Amniotic epithelial cell (primary cell): ENCODE measurements at regions not wholly inside any gene's neighbourhood (a gene's known extent, or its start where the extent isn't known, plus 50 kb on each side); places are given as distances from the start of the nearest gene placed in this dataset.

Experiments
- DNase-seq: peaks from one replicate; pipeline ENCODE4 v3.0.0-alpha.2; 2010; ENCODE audit warnings: low read depth

DNA sequence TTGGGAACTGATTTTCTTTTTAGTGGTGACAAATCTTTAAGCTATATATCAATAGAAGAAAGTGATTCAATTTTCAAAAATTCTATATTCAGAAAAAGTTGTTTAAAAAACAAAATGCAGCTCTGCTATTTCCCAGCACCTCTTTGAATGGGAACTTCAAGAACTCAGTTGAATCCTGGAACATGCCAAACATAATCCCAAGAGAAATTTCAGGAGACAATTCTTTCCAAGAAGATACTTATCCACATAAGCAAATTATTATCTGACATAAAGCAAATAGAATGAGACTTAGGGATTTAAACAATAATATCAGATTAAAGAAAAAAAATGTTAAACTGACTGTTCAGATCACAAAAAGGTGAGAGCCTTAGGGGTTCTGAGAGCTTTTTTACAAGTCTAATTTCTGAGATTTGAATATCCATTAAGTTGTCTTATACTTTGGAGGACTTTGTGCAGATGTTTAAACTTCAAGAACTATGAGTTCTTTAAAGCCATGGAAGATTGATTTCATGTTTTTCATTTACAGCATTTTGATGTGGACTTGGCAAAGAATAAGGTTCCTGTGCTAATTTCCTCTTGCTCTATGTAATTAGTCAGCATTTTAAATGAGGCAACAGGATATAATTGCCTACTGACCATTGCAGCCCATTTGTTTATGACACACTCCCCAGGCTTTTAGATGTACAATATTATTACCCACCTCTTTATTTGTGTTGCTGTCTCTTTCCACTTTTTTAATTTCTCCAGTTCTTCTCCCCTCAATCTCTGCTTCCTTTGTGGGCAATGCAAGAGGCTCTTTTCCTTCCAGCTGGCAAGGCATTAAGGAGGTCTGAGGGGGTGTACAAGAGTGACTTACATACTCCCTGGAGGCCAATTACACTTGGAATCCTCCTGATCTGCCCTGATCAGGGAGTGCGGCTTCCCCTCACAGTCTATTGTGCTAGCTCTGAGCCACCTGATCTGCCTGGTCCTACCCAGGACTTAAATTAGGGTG is 419.1 kb downstream of the NR2F1-AS1 start:
- peak; percentile 74 for DNase-seq

DNA sequence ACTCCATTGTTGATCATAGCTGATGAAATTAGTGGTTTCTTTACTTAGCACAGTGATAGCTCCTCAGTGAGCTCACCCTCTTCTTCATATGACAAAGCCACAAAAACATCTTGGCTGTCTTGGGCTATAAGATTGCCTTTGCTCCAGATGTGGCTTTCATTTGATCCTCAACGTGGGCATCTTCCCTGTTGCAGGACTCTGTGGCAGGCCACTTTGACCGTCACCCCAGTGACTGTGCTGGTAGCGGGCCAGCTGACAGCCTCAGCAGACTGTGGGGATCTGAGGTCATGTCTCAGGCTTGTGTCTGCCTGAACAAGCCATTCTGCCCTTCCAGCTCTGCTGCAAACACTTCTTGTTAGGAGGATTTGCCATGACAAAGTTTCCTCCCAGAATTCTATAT is 422.2 kb downstream of the NR2F1-AS1 start:
- DNase-seq, result no peak

DNA sequence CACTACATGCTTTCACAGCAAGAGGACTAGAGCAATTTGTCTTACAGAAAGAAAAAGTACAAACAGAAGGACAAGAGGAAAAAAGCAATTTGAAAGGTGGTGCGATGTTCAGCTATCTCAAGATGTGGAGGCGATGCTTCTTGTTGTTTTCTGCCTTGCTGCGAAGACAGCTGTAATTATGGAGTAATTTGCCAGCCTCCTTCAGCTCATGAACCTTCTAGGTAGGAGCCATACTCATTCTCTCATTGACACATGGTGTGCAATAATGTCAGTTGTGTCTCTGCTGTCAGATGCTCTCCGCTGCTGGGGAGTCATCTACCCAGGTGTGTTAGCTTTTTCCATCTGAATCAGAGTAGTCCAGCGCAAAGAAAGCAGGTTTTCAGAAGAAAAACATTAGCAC is 424.5 kb downstream of the NR2F1-AS1 start:
- DNase-seq, result no peak

DNA sequence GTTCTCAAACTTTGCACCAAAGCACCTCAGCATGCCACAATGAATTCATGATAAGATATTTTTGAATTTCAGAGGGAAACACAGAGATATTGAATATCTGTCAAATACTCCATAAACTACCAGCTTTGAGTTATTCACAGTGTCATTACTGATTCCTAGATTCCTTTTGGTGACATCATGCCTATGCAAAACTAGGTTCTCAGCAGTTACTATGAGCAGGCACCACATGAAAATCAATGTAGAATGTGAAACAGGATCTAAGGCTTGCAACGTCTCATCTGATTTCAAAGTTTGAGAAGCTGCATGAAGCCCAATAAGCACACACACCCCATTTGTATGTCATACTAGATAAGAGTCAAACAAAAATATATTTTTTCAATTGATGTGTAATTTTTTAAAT is 426.5 kb downstream of the NR2F1-AS1 start:
- no peak for DNase-seq

DNA sequence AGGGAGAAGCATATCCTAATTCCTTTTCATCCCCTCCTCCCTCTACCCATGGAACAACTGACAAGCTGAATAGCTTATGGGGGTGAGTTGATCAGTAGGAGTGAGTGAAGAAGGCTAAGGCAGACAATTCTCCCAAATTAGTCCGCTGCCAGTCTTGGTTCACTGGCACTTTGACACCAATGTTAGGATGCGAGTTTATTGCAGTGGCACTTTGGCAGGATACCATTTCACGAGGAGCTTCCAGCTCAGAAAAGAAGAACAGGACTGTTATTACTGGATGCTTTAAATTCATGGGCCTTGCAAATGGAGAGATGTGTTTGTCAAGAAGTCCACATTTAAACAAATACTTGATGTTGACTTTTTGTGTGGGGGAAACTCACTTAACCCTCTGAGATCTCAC is 427.6 kb downstream of the NR2F1-AS1 start:
- no peak for DNase-seq

DNA sequence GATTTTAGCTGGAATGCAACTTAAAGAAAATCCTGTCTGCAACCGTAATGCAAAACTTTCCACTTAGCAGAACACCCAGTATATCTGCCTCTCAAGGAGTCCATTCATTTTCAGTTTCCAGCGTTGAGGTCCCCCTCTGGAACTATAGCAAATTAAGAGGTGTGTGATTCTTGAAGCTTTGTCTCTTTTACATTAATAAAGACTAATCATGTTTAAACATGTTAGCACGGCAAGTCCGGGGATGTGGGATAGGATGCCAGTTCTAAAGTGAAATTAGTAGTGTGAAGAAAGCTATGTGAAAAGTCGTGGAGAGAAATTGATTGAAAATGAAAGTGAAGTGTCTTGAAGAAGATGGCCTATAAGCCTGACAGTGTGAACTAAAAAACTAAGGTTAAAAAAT is 429.1 kb downstream of the NR2F1-AS1 start:
- no peak for DNase-seq

DNA sequence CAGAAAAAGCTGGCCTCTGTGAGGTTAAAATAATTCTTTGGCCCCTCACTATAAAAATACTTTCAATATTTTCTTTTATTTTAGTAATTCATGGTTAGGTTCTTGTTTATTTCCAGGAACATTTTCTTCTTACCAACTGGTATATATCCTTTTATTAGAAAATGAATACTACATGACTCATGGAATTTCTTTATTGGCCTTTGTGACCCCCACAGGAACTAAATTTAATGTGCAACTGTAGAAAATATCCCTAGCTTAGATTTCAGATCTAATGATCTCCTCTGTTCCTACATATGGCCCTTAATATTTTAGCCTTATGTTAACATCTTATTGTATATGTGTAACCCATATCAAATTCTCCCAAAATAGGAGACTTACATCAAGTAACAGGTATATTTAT is 429.9 kb downstream of the NR2F1-AS1 start:
- no peak for DNase-seq

DNA sequence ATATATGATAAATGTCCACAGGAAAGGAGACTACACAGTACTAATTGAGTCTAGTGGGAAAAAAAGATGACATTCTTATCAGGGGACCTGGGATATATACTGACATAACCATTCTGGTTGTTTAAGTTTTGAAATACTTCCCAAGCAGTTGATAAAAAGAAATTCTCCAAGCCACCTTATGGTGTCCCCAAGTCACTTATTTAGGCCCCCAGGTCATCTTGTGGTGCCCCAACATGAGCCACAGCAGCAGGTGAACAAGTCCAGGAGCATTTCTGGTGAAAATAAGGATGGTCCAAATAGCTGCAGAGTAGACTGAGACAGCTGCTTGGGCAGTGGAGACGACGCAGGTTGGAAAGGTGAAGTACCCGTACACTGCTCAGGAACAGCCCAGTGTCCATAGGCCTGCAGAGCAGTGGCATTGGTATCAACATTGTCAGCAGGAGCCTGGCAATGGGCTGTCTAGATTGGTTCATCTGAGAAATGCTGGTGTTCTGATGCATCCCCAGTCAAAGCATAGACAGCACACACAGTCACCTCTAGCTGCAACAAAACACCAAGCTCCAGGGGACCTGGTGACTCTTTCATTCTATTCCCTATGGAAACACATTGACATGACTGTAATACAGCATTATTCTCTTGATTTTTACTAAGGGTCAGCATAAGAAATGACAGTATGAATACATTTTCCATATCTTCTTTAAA is 430.6 kb downstream of the NR2F1-AS1 start:
- no peak for DNase-seq

DNA sequence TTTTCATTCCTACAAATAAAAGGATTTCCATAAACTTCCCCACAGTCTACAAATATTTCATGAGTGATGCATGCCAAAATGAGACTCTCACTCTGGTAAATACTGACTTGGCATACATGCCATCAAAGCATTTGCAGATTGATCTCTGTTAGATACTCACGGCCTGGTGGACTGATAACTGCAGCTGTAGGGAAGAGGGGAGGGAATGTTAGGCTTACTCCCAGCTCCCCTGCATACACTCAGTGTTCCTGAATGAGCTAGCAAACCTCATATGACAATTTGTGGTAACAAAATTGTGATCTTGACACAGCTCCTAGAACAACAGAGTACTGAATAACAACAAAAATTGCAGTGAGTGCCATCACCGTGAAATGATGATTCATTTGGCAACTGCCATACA is 435.3 kb downstream of the NR2F1-AS1 start:
- no peak for DNase-seq

DNA sequence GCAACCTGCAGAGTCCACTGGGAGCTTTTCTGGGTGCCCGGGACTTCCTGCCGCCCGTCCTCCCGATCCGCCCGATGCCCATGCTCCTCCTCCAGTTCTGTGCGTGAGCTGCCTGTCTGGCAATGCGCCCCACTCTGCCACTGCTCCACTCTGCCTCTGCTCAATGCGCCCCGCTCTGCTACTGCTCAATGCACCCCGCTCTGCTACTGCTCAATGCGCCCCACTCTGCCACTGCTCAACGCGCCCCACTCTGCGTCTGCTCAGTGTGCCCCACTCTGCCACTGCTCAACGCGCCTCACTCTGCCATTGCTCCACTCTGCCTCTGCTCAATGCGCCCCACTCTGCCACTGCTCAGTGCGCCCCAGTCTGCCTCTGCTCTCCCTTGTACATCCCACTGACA is 436.0 kb downstream of the NR2F1-AS1 start:
- no peak for DNase-seq

DNA sequence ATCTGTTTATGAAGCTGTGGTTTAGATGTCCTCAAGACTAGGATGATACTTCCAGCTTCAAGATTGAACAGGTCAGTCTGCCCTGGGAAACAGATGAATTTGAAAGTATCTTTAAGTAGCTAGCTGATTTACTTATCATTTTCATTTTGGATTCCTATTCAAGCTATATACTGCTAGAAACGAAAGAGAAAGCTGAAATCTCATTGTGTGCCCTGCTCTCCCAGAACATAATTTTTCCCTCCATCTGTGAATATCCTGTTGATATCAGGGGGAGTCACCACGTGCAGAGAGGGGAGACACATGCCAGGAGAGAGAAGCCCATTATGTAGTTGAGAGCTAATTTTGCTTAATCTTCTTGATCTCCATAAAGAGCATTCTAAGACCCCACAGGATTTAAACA is 439.1 kb downstream of the NR2F1-AS1 start:
- peak; percentile 21 for DNase-seq

DNA sequence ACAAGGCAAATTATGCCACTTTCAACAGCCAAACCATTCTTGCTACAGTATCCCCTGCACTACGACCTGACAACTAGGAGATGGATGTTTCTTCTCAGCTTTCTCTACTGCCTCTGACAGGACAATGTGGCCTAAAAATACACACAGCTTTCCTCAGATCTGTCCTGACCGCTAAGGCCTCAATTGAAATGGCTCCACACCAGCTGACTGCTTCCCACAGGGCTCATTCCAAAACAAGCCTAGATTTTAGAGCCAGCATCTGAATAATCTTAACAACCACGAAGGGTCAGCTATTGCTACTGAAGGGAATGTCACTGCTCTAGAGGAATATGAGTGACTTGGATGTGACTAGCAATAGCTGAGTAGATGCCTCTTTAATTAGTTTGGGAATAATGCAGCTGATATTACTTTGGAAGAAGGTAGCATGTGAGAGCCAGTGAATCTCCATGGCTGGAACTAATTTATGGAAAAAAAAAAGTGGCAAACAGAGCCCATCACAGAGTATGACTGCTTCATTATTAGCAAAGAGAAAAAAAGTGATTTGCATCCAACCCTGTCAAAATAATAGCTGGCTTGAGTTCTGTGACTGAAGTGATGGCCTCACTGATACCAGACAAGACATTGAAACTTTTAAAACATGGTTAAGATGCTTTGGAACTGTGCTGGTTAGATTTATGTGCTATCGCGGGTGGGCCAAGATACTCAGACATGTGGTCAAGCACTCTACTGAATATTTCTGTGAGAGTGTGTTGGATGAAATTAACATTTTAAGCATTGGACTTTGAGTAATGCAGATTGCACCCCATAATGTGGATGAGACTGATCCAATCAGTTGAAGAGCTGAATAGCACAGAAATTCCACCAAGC is 450.2 kb downstream of the NR2F1-AS1 start:
- DNase-seq, result no peak

DNA sequence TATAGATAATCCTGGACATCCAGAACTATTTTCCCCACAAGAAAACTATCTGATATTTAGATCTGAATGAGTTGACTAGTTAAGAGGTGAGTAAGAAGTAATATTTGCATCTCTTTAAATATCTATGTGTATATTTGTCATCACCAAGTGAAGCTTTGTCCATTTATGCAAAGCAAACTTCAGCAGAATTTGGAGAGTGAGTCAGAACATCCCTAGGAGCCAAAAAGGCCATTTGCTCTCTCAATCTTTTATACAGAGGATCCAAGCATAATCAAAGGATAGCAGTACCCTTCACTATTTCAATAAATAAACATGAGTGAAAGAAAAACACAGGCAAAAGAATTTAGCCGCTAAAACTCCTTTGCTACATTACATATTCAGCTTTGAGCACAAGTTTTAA is 454.4 kb downstream of the NR2F1-AS1 start:
- DNase-seq, result no peak

DNA sequence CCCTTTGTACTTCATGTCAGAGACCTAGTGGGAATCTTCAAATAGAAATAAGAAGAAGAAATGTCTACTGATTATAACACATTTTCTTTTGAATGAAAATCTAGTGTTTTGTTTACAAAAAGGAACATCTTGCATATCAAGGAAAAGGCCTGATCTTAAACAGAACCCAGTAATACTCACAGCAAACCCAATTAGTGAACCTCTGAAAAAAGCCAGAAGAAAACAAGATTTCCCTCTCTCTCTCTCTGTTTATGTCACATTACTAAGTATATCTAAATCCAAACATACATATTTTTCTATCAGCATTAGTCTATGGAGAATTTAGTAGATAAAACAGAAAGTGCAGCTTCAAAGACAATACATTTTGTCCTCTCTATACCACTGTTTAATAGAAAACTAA is 457.9 kb downstream of the NR2F1-AS1 start:
- no peak for DNase-seq

DNA sequence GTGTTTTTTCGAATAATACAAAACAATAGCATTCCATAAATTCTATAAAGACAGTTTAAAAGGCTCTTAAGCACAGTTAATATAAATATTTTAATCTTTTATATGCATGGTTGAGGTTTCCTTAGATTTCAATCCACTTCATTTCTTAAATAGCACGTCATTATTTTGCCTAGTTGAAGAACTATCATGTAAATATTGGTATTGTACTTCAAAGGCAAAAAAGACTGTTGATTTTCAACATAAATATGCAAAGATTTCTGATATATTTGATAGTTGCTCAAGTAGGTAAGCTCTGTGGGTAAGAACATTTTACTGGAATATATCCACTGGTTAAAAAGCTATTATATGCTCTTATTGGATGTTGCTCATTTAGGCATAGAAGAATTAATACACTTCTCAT is 458.6 kb downstream of the NR2F1-AS1 start:
- DNase-seq, result no peak

DNA sequence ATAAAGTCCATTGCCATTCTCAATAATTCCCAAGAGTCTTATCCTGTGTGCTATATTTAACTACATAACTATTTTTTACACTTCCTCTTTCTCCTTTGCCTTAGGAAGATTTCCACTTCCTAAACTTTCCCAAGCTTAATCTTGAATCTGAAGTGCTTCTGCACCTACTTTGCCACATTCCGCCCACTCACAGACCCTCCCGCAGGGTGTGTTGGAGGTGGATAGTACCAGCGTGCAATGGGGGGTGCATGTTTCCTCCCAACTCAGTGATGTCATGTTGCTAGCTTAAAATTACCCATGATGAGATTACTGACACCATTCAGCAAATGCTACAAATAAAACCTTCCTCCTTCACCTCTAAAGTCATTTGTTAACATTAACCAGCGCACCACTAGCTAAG is 460.2 kb downstream of the NR2F1-AS1 start:
- no peak for DNase-seq

DNA sequence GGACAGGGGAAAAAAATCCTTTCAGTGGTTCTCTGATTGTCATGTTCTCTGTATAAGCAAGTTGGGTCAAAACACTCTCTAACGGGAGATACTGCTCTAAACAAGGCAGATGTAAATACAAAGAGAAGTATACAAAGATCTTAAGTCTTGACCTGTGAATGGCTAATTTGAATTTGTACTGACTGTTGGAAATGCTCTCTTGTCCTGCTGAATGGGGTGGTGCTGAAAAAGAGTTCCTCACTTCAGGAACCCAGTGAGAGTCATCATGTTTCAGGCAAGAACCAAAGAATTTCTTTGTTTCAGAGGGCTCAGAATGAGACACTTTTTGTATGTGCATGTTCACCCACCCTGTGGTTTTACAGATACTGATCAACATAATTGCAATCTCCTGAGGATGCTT is 461.0 kb downstream of the NR2F1-AS1 start:
- DNase-seq, result no peak

DNA sequence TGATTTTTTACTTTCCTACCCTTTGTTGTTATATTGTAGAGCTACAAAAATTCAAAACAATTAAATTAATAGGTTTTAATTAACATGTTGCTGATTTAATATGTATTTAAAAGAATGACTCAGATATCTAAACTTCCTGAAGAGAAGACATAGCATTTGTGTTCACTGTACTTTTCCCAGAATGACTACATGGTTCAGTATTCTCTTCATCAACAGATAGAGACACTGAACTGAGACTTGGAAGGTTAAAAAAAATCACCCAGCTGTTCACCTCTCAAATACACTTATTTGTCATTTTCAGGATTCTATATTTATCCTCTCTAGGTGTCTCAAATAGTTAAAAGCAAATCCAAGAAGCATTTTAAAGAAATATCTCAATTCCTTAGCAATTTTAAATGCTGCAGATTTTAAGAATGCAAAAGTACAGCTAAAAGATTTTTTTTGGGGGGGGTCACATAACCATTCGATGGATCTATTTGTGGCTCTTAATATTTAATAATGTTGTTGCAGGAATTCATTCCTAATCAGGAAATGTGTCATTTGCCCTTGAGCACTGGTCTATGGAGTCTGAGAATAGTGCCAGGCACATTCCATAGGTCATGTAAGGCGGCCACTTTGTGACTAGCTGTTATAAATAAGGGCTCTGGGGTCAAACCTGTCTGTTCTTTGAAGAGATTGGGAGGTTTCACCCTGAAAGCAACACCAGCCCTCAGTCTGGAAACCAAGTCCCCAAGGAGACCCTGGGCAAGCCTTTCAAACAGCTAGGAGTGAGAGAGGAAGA is 463.1 kb downstream of the NR2F1-AS1 start:
- DNase-seq, result peak; percentile 25

DNA sequence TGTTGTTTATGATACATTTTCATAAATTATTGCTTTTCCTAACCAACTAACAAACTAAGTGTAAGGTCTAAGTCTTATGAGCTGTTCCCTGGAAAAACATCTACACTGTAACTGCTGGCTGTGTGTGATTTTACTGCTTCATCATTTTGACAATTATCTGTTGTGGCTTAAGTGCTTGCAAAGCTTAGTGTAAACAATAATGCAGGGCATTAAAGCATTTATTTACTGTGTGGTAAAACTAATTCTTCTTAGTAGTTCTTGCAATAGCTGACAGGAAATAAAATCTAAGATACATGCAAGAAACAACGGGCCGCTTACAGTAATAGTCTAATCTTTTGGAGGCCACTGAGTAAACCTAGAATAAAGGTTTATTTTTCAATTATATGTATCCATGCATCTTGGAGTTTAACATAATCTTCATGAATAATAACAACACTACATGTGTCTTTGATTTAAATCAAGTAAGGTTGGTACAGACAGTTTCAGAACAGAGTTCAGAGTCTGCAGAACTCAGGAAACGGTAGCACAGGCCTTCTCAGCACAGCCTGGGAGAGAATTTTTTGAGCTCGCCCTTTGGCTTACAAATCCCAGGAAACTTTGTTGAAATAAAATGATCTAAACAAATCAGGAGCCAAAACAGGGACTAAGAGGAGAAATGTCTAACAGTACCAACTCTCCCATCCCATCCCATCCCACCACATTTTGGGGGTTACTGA is 473.1 kb downstream of the NR2F1-AS1 start:
- peak; percentile 75 for DNase-seq

DNA sequence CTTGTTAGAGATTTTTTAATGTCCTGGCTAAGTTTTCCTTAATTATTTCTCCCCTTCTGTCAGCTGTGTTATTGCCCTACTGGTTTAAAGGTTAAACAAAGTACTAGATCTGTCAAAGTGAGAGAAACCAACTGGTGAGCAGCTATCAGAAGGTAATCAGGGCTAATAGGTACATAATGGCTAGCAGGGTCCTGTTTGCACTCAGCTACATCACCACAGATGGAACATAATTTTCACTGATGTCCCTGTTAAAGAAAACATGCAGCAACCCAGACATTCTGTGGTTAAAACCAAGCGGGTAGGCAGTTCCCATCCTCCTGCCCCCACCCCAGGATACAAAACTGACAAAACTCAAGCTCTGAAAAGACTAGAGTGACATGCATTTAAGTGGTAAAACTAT is 473.9 kb downstream of the NR2F1-AS1 start:
- DNase-seq, result peak; percentile 42

DNA sequence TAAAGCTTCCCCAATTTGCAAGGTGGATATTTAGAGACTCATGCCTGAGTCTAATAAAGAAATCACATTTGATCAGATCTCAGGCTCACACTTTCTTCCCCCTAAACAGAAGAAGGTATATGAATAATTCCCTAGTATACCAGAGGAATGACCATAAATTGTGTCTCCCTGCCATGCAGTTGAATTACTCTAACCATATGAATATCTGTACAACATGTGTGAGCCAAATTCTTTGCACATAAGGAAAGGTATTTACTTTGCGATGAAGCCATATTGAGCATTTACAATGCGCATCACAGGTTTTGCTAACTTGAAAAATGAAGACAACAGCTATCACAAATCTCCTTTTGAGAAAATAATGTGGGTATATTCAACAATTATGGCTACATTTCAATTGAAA is 479.4 kb downstream of the NR2F1-AS1 start:
- DNase-seq, result no peak
